Prostate gland (tissue), 2 donors: ENCODE measurements at regions not wholly inside any gene's neighbourhood (a gene's known extent, or its start where the extent isn't known, plus 50 kb on each side); places are given as distances from the start of the nearest gene placed in this dataset.

ENCODE experiments used
- POLR2A ChIP-seq: fragments of 450-650 bp; IDR thresholded peaks from one replicate; pipeline ENCODE4 v1.6.1; 2016; ENCODE audit warnings: antibody characterized with exemption, mild to moderate bottlenecking
- TF ChIP-seq, protein P1 (sequence below), 4 experiments: fragments of 200-600 bp in 2 of 4; fragments of 450-650 bp in 2 of 4; sonication (generic) in 2 of 4; IDR thresholded peaks; 1 replicate in 3 of 4; 2 replicates in 1 of 4; pipeline ENCODE4 v1.5.1; 2016 to 2019; ENCODE audit warnings: antibody characterized with exemption in 4 of 4, mild to moderate bottlenecking in 2 of 4, moderate library complexity in 2 of 4

DNA sequence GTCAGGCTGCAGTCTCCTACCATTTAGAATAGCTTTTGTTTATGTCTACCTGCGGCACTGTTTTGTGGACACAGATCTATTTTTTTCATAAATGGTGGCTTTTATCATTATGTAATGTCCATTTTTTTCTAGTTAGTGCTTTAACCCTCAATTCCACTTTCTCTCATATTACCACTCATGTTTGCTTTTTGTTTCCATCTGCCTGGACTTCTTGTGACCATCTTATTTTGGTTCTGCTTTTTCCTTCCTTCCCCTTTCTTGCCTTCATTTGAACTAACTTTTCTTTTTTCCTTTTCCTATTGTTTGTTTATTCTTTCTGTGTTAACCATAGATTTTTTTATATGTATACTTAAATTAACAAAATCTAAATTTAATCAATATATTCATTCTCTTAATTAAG lies 63.2 kb upstream of the SLC22A11 start:
- TF ChIP-seq POLR2A: no peak
- TF ChIP-seq, protein P1, sequence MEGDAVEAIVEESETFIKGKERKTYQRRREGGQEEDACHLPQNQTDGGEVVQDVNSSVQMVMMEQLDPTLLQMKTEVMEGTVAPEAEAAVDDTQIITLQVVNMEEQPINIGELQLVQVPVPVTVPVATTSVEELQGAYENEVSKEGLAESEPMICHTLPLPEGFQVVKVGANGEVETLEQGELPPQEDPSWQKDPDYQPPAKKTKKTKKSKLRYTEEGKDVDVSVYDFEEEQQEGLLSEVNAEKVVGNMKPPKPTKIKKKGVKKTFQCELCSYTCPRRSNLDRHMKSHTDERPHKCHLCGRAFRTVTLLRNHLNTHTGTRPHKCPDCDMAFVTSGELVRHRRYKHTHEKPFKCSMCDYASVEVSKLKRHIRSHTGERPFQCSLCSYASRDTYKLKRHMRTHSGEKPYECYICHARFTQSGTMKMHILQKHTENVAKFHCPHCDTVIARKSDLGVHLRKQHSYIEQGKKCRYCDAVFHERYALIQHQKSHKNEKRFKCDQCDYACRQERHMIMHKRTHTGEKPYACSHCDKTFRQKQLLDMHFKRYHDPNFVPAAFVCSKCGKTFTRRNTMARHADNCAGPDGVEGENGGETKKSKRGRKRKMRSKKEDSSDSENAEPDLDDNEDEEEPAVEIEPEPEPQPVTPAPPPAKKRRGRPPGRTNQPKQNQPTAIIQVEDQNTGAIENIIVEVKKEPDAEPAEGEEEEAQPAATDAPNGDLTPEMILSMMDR (IDR thresholded peaks at IDR 0.05): no peak
